Mesenchymal stem cell (in vitro differentiated cells and primary cell): ENCODE measurements at regions not wholly inside any gene's neighbourhood (a gene's known extent, or its start where the extent isn't known, plus 50 kb on each side); places are given as distances from the start of the nearest gene placed in this dataset.

Experiments used
- DNase-seq: peaks from one replicate; pipeline ENCODE4 v3.0.0-alpha.2; 2013
- H2AFZ ChIP-seq: one replicate; pipeline ENCODE4 v1.6.1; 2013; ENCODE audit warnings: low read depth, mild to moderate bottlenecking, control low read depth, inconsistent platforms, low read length, moderate library complexity
- H2AK5ac ChIP-seq: 2 replicates; pipeline ENCODE4 v1.6.1; 2013; ENCODE audit warnings: low read length, moderate library complexity, mild to moderate bottlenecking, inconsistent platforms; ENCODE audit not compliant: severe bottlenecking
- H2BK120ac ChIP-seq: one replicate; pipeline ENCODE4 v1.6.1; 2013; ENCODE audit warnings: low read depth, mild to moderate bottlenecking, inconsistent platforms, low read length, moderate library complexity
- H2BK12ac ChIP-seq, 2 experiments: one replicate each; pipeline ENCODE4 v1.6.1; 2013; ENCODE audit warnings: inconsistent platforms in 2 of 2, low read length in 2 of 2, mild to moderate bottlenecking in 2 of 2, moderate library complexity in 2 of 2, control low read depth in 1 of 2
- H2BK15ac ChIP-seq: one replicate; pipeline ENCODE4 v1.6.1; 2013; ENCODE audit warnings: mild to moderate bottlenecking, low read depth, inconsistent platforms; ENCODE audit not compliant: poor library complexity, severe bottlenecking
- H2BK5ac ChIP-seq: 2 replicates; pipeline ENCODE4 v1.6.1; 2013; ENCODE audit warnings: low read depth, mild to moderate bottlenecking, low read length, control low read depth, inconsistent platforms; ENCODE audit not compliant: poor library complexity, severe bottlenecking
- H3K14ac ChIP-seq, 2 experiments: one replicate each; pipeline ENCODE4 v1.6.1; 2013; ENCODE audit warnings: inconsistent platforms in 2 of 2, low read length in 2 of 2, control low read depth in 1 of 2, mild to moderate bottlenecking in 1 of 2, moderate library complexity in 1 of 2
- H3K18ac ChIP-seq, 2 experiments: one replicate each; pipeline ENCODE4 v1.6.1; 2013; ENCODE audit warnings: inconsistent platforms in 2 of 2, low read length in 2 of 2, control low read depth in 1 of 2, low read depth in 1 of 2, mild to moderate bottlenecking in 1 of 2
- H3K23ac ChIP-seq, 2 experiments: one replicate each; pipeline ENCODE4 v1.6.1; 2013; ENCODE audit warnings: inconsistent platforms in 2 of 2, low read length in 2 of 2, mild to moderate bottlenecking in 2 of 2, moderate library complexity in 2 of 2, control low read depth in 1 of 2
- H3K27ac ChIP-seq: 2 replicates; pipeline ENCODE4 v1.5.1; 2013; ENCODE audit warnings: mild to moderate bottlenecking, moderate library complexity, low read length, control low read depth, inconsistent platforms; ENCODE audit not compliant: poor library complexity, severe bottlenecking
- H3K27me3 ChIP-seq, 2 experiments: 2 replicates each; pipeline versions ENCODE4 v1.6.1 to v1.7.0; 2013; ENCODE audit warnings: low read length in 2 of 2, mild to moderate bottlenecking in 2 of 2, moderate library complexity in 2 of 2, control low read depth in 1 of 2, inconsistent platforms in 1 of 2; ENCODE audit not compliant: control insufficient read depth in 1 of 2, insufficient read depth in 1 of 2
- H3K36me3 ChIP-seq, 2 experiments: 2 replicates each; pipeline versions ENCODE4 v1.6.1 to v1.7.0; 2013; ENCODE audit warnings: low read length in 2 of 2, control low read depth in 1 of 2, inconsistent platforms in 1 of 2, low read depth in 1 of 2, mild to moderate bottlenecking in 1 of 2; ENCODE audit not compliant: insufficient read depth in 2 of 2, control insufficient read depth in 1 of 2
- H3K4ac ChIP-seq, 2 experiments: one replicate each; pipeline ENCODE4 v1.6.1; 2013; ENCODE audit warnings: inconsistent platforms in 2 of 2, low read length in 2 of 2, mild to moderate bottlenecking in 2 of 2, moderate library complexity in 2 of 2, control low read depth in 1 of 2, low read depth in 1 of 2
- H3K4me1 ChIP-seq: 2 replicates; pipeline ENCODE4 v1.6.1; 2013; ENCODE audit warnings: low read depth, low read length, control low read depth; ENCODE audit not compliant: control insufficient read depth, insufficient read depth
- H3K4me2 ChIP-seq: 2 replicates; pipeline ENCODE4 v1.6.1; 2013; ENCODE audit warnings: low read length, mild to moderate bottlenecking, inconsistent platforms; ENCODE audit not compliant: poor library complexity, severe bottlenecking
- H3K4me3 ChIP-seq, 2 experiments: 2 replicates each; pipeline versions ENCODE4 v1.5.1 to v1.7.0; 2013; ENCODE audit warnings: low read length in 2 of 2, mild to moderate bottlenecking in 2 of 2, control low read depth in 1 of 2, low read depth in 1 of 2; ENCODE audit not compliant: insufficient read depth in 1 of 2
- H3K79me1 ChIP-seq: replicated peaks from 2 replicates; pipeline ENCODE4 v1.6.1; 2013; ENCODE audit warnings: mild to moderate bottlenecking, control low read depth, low read length, inconsistent platforms; ENCODE audit not compliant: poor library complexity, severe bottlenecking
- H3K9ac ChIP-seq: 2 replicates; pipeline ENCODE4 v1.7.0; 2013; ENCODE audit warnings: mild to moderate bottlenecking, low read length, moderate library complexity
- H3K9me3 ChIP-seq: 2 replicates; pipeline ENCODE4 v1.7.0; 2013; ENCODE audit warnings: mild to moderate bottlenecking, low read length; ENCODE audit not compliant: control insufficient read depth
- H4K8ac ChIP-seq: one replicate; pipeline ENCODE4 v1.6.1; 2013; ENCODE audit warnings: inconsistent platforms, mild to moderate bottlenecking, low read length, moderate library complexity
- H4K91ac ChIP-seq: one replicate; pipeline ENCODE4 v1.6.1; 2013; ENCODE audit warnings: mild to moderate bottlenecking, low read length, inconsistent platforms
- WGBS: methylation state at CpG from one replicate; pipeline ENCODE4 v1.1.7; 2013; ENCODE audit warnings: mixed read lengths; 5-methylcytosine and 5-hydroxymethylcytosine counted together

GRCh38 chr2:122867941-122868340 is 1112.5 kb downstream of the TSN start:
- WGBS: 83% methylated on average over 1 of the region's 3 CpGs

GRCh38 chr2:122868646-122869275 is 1113.3 kb downstream of the TSN start:
- no peak overlapping the region for H3K23ac ChIP-seq
- no peak overlapping the region for H2BK12ac ChIP-seq
- 79% methylated on average over 6 of the region's 6 CpGs for WGBS

More at GRCh38 chr2:122867941-122868340, 1112.5 kb downstream of the TSN start:
- Histone ChIP-seq H3K18ac (no peak overlapping the region), H2BK12ac (no peak overlapping the region), H3K36me3 (no peaks in the 10 kb centered on the region), H3K4ac (no peak overlapping the region), H2BK5ac (no peak overlapping the region), H2BK120ac (no peak overlapping the region), H2AFZ (no peak overlapping the region), H2BK15ac (no peak overlapping the region), H3K4me1 (no peaks in the 10 kb centered on the region), H4K8ac (no peak overlapping the region), H3K79me1 (no peaks in the 10 kb centered on the region), H3K4me3 (no peak overlapping the region), H2AK5ac (no peak overlapping the region), H3K27ac (no peak overlapping the region), H3K14ac (no peak overlapping the region), H3K9me3 (no peaks in the 10 kb centered on the region), H4K91ac (no peak overlapping the region), H3K9ac (no peak overlapping the region), H3K23ac (no peak overlapping the region), H3K4me2 (no peak overlapping the region), H3K27me3 (no peaks in the 10 kb centered on the region)
- no peak for DNase-seq

GRCh38 chr2:122873951-122874350 is 1118.5 kb downstream of the TSN start:
- Histone ChIP-seq H2BK120ac (no peak overlapping the region), H3K9me3 (no peaks in the 10 kb centered on the region), H3K9ac (no peak overlapping the region), H4K8ac (no peak overlapping the region), H2BK15ac (no peak overlapping the region), H3K4me1 (no peaks in the 10 kb centered on the region), H3K4me2 (no peak overlapping the region), H2BK5ac (no peak overlapping the region), H3K79me1 (no peaks in the 10 kb centered on the region), H3K4me3 (no peak overlapping the region), H3K4ac (no peak overlapping the region), H3K36me3 (no peaks in the 10 kb centered on the region), H4K91ac (no peak overlapping the region), H2BK12ac (no peak overlapping the region), H3K23ac (no peak overlapping the region), H3K27ac (no peak overlapping the region), H3K14ac (no peak overlapping the region), H2AK5ac (no peak overlapping the region), H3K27me3 (no peaks in the 10 kb centered on the region), H3K18ac (no peak overlapping the region), H2AFZ (no peak overlapping the region)
- WGBS: 60% methylated on average over 1 of the region's 2 CpGs
- DNase-seq: no peak

More at GRCh38 chr2:122868646-122869275, 1113.3 kb downstream of the TSN start:
- no peak overlapping the region for H3K4ac ChIP-seq
- H3K36me3 ChIP-seq: no peaks in the 10 kb centered on the region
- no peak overlapping the region for H3K18ac ChIP-seq
- H2BK15ac ChIP-seq: no peak overlapping the region
- no peaks in the 10 kb centered on the region for H3K4me1 ChIP-seq
- H4K8ac ChIP-seq: no peak overlapping the region
- no peak overlapping the region for H4K91ac ChIP-seq
- no peaks in the 10 kb centered on the region for H3K79me1 ChIP-seq
- H3K9me3 ChIP-seq: no peaks in the 10 kb centered on the region
- H2AK5ac ChIP-seq: no peak overlapping the region
- H2BK120ac ChIP-seq: no peak overlapping the region
- no peak overlapping the region for H3K14ac ChIP-seq
- no peak overlapping the region for H2BK5ac ChIP-seq
- no peak overlapping the region for H3K4me3 ChIP-seq
- H3K27ac ChIP-seq: no peak overlapping the region
- H2AFZ ChIP-seq: no peak overlapping the region
- DNase-seq: no peak
- no peaks in the 10 kb centered on the region for H3K27me3 ChIP-seq
- no peak overlapping the region for H3K4me2 ChIP-seq
- H3K9ac ChIP-seq: no peak overlapping the region

DNA sequence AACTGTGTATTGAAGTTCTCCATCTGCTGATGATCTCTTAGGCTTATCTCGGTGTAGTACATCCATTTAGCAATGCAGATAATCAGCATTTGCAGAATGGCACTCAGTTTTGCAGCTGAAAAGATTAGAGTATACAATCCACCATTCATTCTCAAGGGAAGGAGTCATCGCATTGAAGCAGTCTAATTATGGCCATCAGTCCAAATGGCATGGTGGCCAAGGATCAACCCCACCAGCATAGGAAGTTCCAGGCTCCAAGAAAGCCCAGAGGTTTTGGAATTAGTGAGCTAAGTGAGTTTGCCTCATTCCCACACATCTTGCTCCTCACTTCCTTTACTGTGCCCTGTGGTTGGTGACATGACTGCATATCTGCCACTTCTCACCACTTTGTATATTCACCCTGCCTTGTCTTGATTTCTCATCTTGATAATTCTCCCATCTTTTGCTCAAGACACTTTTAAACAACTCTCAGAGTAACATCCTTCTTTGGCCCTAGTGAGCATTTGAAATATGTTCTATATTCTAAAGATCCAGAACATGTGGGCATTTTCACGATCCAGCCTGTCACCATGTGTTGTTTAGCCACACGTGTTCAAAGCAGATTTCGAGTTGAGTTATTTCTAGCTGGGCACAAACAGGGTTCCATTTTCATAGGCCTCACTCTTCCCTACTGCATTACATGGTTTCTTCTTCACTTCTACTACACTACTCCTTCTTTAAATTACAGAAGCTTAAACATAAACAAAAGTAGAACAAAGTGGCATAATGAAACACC is 1119.8 kb downstream of the TSN start:
- Histone ChIP-seq H3K18ac (no peak overlapping the region), H3K9me3 (no peaks in the 10 kb centered on the region), H3K9ac (no peak overlapping the region), H2BK120ac (no peak overlapping the region), H3K4me3 (no peak overlapping the region), H4K8ac (no peak overlapping the region), H3K14ac (no peak overlapping the region), H2AK5ac (no peak overlapping the region), H2BK5ac (no peak overlapping the region), H3K36me3 (no peaks in the 10 kb centered on the region), H3K27ac (no peak overlapping the region), H3K23ac (no peak overlapping the region), H3K79me1 (no peaks in the 10 kb centered on the region), H3K4me1 (no peaks in the 10 kb centered on the region), H2AFZ (no peak overlapping the region), H2BK12ac (no peak overlapping the region), H4K91ac (no peak overlapping the region), H3K4ac (no peak overlapping the region), H2BK15ac (no peak overlapping the region), H3K27me3 (no peaks in the 10 kb centered on the region), H3K4me2 (no peak overlapping the region)
- WGBS: 73% methylated on average over 5 of the region's 5 CpGs
- DNase-seq: no peak
